HCT116 (cell line): ENCODE measurements at regions not wholly inside any gene's neighbourhood (a gene's known extent, or its start where the extent isn't known, plus 50 kb on each side); places are given as distances from the start of the nearest gene placed in this dataset.

Experiments used
- ATAC-seq: fragments of 200-7000 bp; cut with Tn5 transposase; 2 replicates; pipeline ENCODE4 v1.9.1; 2020; ENCODE audit warnings: mild to moderate bottlenecking, moderate library complexity
- BruUV-seq: library from RNA; stranded (reverse); fragments of 400-500 nt; replicated peaks from 2 replicates; lab custom pipeline; 2021; lab: Mats Ljungman, UMichigan
- CTCF ChIA-PET: fragments of 300-600 bp; sonication (Branson Sonifier 250); formaldehyde crosslinking; loops from one replicate; lab custom pipeline; 2021; ENCODE audit warnings: antibody characterized with exemption; lab: Charles Lee
- POLR2A ChIA-PET: fragments of 300-600, 350-600 bp; sonication (Branson Sonifier 250); formaldehyde crosslinking; loops from one replicate; lab custom pipeline; 2021; ENCODE audit warnings: antibody characterized with exemption; lab: Charles Lee
- RAD21 ChIA-PET, 2 experiments: fragments of 300-600 bp; sonication (Branson Sonifier 250); formaldehyde crosslinking; loops; one replicate each; lab custom pipeline; 2023; ENCODE audit warnings: low total read pairs in 2 of 2; ENCODE audit not compliant: uncharacterized antibody in 2 of 2, unreplicated experiment in 2 of 2, low non-redundant PET in 1 of 2; lab: Charles Lee
- DNase-seq: peaks from one replicate; pipeline ENCODE4 v3.0.0-alpha.2; 2010; ENCODE audit warnings: low read depth, low spot score
- H2AFZ ChIP-seq: fragments of 200-600 bp; shearing (Covaris generic), sonication (generic); 2 replicates; pipeline ENCODE4 v1.6.1; 2017; ENCODE audit warnings: low read depth, mixed run types, mixed read lengths, antibody characterized with exemption, low read length; ENCODE audit not compliant: poor library complexity, severe bottlenecking
- H3K27ac ChIP-seq: 2 replicates; pipeline ENCODE4 v1.5.1; 2012; ENCODE audit warnings: low read depth, low read length
- H3K27me3 ChIP-seq: fragments of 200-600 bp; sonication (generic); 2 replicates; pipeline ENCODE4 v1.6.1; 2016; ENCODE audit warnings: mixed run types, low read length, mixed read lengths; ENCODE audit not compliant: insufficient read depth
- H3K36me3 ChIP-seq, 2 experiments: fragments of 200-500 bp in 1 of 2; fragments of 200-600 bp in 1 of 2; sonication (Bioruptor generic) in 1 of 2; sonication (generic) in 1 of 2; 2 replicates each; pipeline versions ENCODE4 v1.5.1 to v1.6.1; 2014 to 2016; ENCODE audit warnings: low read length in 2 of 2, inconsistent platforms in 1 of 2, mixed read lengths in 1 of 2, mixed run types in 1 of 2; ENCODE audit not compliant: insufficient read depth in 2 of 2, control insufficient read depth in 1 of 2
- H3K4me1 ChIP-seq, 2 experiments: fragments of 200-600 bp in 1 of 2; sonication (generic) in 1 of 2; 2 replicates each; pipeline versions ENCODE4 v1.5.1 to v1.6.1; 2012 to 2017; ENCODE audit warnings: low read length in 2 of 2, inconsistent platforms in 1 of 2, mild to moderate bottlenecking in 1 of 2, mixed read lengths in 1 of 2, mixed run types in 1 of 2, moderate library complexity in 1 of 2; ENCODE audit not compliant: insufficient read depth in 2 of 2, control insufficient read depth in 1 of 2
- H3K4me2 ChIP-seq: fragments of 200-600 bp; sonication (generic); 2 replicates; pipeline ENCODE4 v1.6.1; 2017; ENCODE audit warnings: mixed run types, low read length, mixed read lengths
- H3K4me3 ChIP-seq, 2 experiments: fragments of 200-600 bp in 1 of 2; sonication (generic) in 1 of 2; replicated peaks in 1 of 2; 2 replicates each; pipeline ENCODE4 v1.5.1; 2011 to 2016; ENCODE audit warnings: low read length in 2 of 2, control low read depth in 1 of 2, low read depth in 1 of 2, mild to moderate bottlenecking in 1 of 2, mixed read lengths in 1 of 2, mixed run types in 1 of 2
- H3K79me2 ChIP-seq: fragments of 200-600 bp; sonication (generic); 2 replicates; pipeline ENCODE4 v1.6.1; 2017; ENCODE audit warnings: mild to moderate bottlenecking, mixed run types, low read length, moderate library complexity, mixed read lengths; ENCODE audit not compliant: insufficient read depth
- H3K9ac ChIP-seq: fragments of 200-600 bp; sonication (generic); 2 replicates; pipeline ENCODE4 v1.6.1; 2016; ENCODE audit warnings: low read length, mixed read lengths
- H3K9me2 ChIP-seq: fragments of 200-600 bp; sonication (generic), shearing (Covaris generic); 2 replicates; pipeline ENCODE4 v1.6.1; 2017; ENCODE audit warnings: mixed run types, mild to moderate bottlenecking, moderate library complexity; ENCODE audit not compliant: insufficient read depth
- H3K9me3 ChIP-seq, 2 experiments: fragments of 200-500 bp in 1 of 2; fragments of 200-600 bp in 1 of 2; sonication (Bioruptor generic) in 1 of 2; sonication (generic) in 1 of 2; 2 replicates each; pipeline ENCODE4 v1.6.1; 2014 to 2017; ENCODE audit warnings: low read length in 2 of 2, mixed read lengths in 2 of 2, inconsistent platforms in 1 of 2, low read depth in 1 of 2, mild to moderate bottlenecking in 1 of 2, mixed run types in 1 of 2, moderate library complexity in 1 of 2; ENCODE audit not compliant: control insufficient read depth in 1 of 2, insufficient read depth in 1 of 2
- H4K20me1 ChIP-seq: fragments of 200-600 bp; sonication (generic), shearing (Covaris generic); 2 replicates; pipeline ENCODE4 v1.6.1; 2017; ENCODE audit warnings: mixed run types, mild to moderate bottlenecking, moderate library complexity; ENCODE audit not compliant: insufficient read depth
- ATF3 ChIP-seq: IDR thresholded peaks from 2 replicates; pipeline ENCODE4 v1.6.1; 2012
- CBX3 ChIP-seq: IDR thresholded peaks from 2 replicates; pipeline ENCODE4 v1.6.1; 2012; ENCODE audit warnings: low read depth
- CEBPB ChIP-seq: IDR thresholded peaks from 2 replicates; pipeline ENCODE4 v1.6.1; 2012; ENCODE audit warnings: low read depth
- EZH2 ChIP-seq: fragments of 200-600 bp; sonication (generic); IDR thresholded peaks from 2 replicates; pipeline ENCODE4 v1.6.1; 2017; ENCODE audit warnings: antibody characterized with exemption, mixed run types
- JUND ChIP-seq: IDR thresholded peaks from 2 replicates; pipeline ENCODE4 v1.6.1; 2012
- MAX ChIP-seq: IDR thresholded peaks from 2 replicates; pipeline ENCODE4 v1.6.1; 2012
- POLR2A ChIP-seq: IDR thresholded peaks from 2 replicates; pipeline ENCODE4 v1.7.0; 2011; ENCODE audit warnings: borderline replicate concordance; ENCODE audit not compliant: insufficient read depth, insufficient read length; ENCODE audit errors: extremely low read depth
- POLR2AphosphoS5 ChIP-seq: IDR thresholded peaks from 2 replicates; pipeline ENCODE4 v1.6.1; 2011; ENCODE audit warnings: mild to moderate bottlenecking, low read depth, low read length, moderate library complexity
- REST ChIP-seq: IDR thresholded peaks from 2 replicates; pipeline ENCODE4 v1.6.1; 2012; ENCODE audit warnings: low read depth
- SIN3A ChIP-seq: IDR thresholded peaks from 2 replicates; pipeline ENCODE4 v1.6.1; 2012; ENCODE audit warnings: low read depth
- SRF ChIP-seq: IDR thresholded peaks from 2 replicates; pipeline ENCODE4 v1.6.1; 2012; ENCODE audit warnings: low read depth
- TCF7L2 ChIP-seq: IDR thresholded peaks from 2 replicates; pipeline ENCODE4 v1.7.0; 2011; ENCODE audit warnings: borderline replicate concordance, inconsistent platforms; ENCODE audit not compliant: insufficient read depth, insufficient read length; ENCODE audit errors: extremely low read depth
- YY1 ChIP-seq: IDR thresholded peaks from 2 replicates; pipeline ENCODE4 v1.6.1; 2011; ENCODE audit warnings: low read length, low read depth, moderate library complexity, mild to moderate bottlenecking; ENCODE audit not compliant: insufficient replicate concordance; ENCODE audit errors: extremely low read depth
- ZFX ChIP-seq: fragments of 450-650 bp; IDR thresholded peaks from 2 replicates; pipeline ENCODE4 v1.6.1; 2017
- ZNF274 ChIP-seq: fragments of 200-500 bp; sonication (Bioruptor generic); IDR thresholded peaks from 2 replicates; pipeline ENCODE4 v1.6.1; 2014; ENCODE audit warnings: mild to moderate bottlenecking, low read depth, low read length, inconsistent platforms
- intact Hi-C: fragments of 100-400 bp; cut with micrococcal nuclease; formaldehyde crosslinking; loops from 2 replicates; pipeline ENCODE4 v1.10.0; 2022

- Histone ChIP-seq H2AFZ (no peak overlapping the region), H3K9ac (no peak overlapping the region), H3K9me3 (no peaks in the 10 kb centered on the region), H4K20me1 (no peaks in the 10 kb centered on the region; the same call in 1 of the 2 replicates), H3K9me2 (no peaks in the 10 kb centered on the region), H3K79me2 (no peaks in the 10 kb centered on the region), H3K27ac (no peak overlapping the region), H3K4me2 (no peak overlapping the region), H3K4me1 (no peaks in the 10 kb centered on the region), H3K27me3 (peaks cover 34% of the 10 kb centered on the region), H3K4me3 (no peak overlapping the region), H3K36me3 (no peaks in the 10 kb centered on the region)
- DNase-seq (no peak), ATAC-seq (no peak)
- RAD21 ChIA-PET: no interaction called here
- intact Hi-C loops: no loop called here
- CTCF ChIA-PET: no interaction called here
- BruUV-seq: no TSS peak
- POLR2A ChIA-PET: no interaction called here
- TF ChIP-seq ZNF274 (no peak), POLR2A (no peak), JUND (no peak), REST (no peak)
These were observed 338.3 kb downstream of the HAPSTR1 start for GRCh38 chr16:9429646-9430330.

GRCh38 chr16:9434659-9435058, 343.2 kb downstream of the HAPSTR1 start:
- Histone ChIP-seq H4K20me1 (no peaks in the 10 kb centered on the region; the same call in 1 of the 2 replicates), H3K9ac (no peak overlapping the region), H3K79me2 (no peaks in the 10 kb centered on the region), H3K9me3 (no peaks in the 10 kb centered on the region), H3K9me2 (no peaks in the 10 kb centered on the region), H3K4me3 (no peak overlapping the region), H3K27me3 (peaks cover 19% of the 10 kb centered on the region; the same call in 1 of the 2 replicates), H3K36me3 (no peaks in the 10 kb centered on the region), H3K27ac (no peak overlapping the region), H3K4me2 (no peak overlapping the region), H2AFZ (no peak overlapping the region), H3K4me1 (no peaks in the 10 kb centered on the region)
- no TSS peak for BruUV-seq
- CTCF ChIA-PET: no interaction called here
- RAD21 ChIA-PET: no interaction called here
- POLR2A ChIA-PET: no interaction called here
- TF ChIP-seq ATF3: no peak
- TF ChIP-seq EZH2: no peak
- no peak for TF ChIP-seq YY1
- no peak for TF ChIP-seq ZFX
- no peak for TF ChIP-seq POLR2A
- TF ChIP-seq MAX: no peak
- no peak for TF ChIP-seq CEBPB
- no peak for TF ChIP-seq SIN3A
- no peak for TF ChIP-seq CBX3
- no peak for TF ChIP-seq TCF7L2
- TF ChIP-seq ZNF274: no peak
- no peak for TF ChIP-seq SRF
- TF ChIP-seq POLR2AphosphoS5: no peak
- DNase-seq (no peak), ATAC-seq (no peak)
- intact Hi-C loops: no loop called here
